ENCODE measurements at regions not wholly inside any gene's neighbourhood (a gene's known extent, or its start where the extent isn't known, plus 50 kb on each side); places are given as distances from the start of the nearest gene placed in this dataset.
A peak's percentile ranks its signal among the peaks of the same experiment; 100 is the strongest.

DNA sequence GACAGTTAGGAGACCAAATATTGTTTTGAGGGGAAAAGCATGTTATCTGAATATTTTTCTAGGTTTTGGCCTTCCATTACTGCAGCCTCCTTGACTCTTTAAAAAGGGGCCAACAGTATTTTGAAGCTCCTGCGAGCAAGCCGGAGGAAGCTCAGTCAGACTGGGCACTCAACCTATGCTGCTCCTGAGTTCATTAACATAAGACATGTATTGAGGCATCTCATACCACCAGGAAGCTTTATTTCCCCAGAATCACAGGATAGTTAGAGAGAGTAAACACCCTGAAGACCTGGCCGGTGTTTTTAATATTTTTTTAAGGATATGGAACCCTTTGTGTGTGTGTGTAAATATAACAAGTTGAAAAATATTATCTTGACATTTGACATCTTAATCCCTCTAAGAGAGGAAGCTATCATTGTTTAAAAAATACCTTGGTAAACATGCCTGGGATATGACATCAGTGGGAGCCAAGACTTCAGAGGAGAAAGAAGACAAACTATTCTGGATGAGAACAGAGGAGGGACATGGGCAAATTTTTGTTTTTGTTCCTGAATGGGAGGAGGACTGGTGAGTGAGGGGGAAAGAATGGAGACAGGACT lies 139.3 kb upstream of the SLIT3 start:
- dilution Hi-C loops (cut with MboI; ENCODE audit: extremely low pct_ligation_motif_present, low sequenced_read_pairs) (no loop called here), intact Hi-C loops (cut with micrococcal nuclease) (loop anchor here (5.0 kb wide), 2 partner anchors 38 to 88 kb away; no protein-coding TSS in a partner anchor)
- H4K20me1 ChIP-seq (replicated peaks; ENCODE audit: control insufficient read depth, extremely low read depth, insufficient read depth, low read length): no peaks in the 10 kb centered on the region
- H3K9me1 ChIP-seq (replicated peaks; ENCODE audit: control insufficient read depth, extremely low read depth, insufficient read depth, low read length): no peaks in the 10 kb centered on the region
- no peaks in the 10 kb centered on the region for H3K9me3 ChIP-seq (replicated peaks; ENCODE audit: control insufficient read depth, insufficient read depth, low read length)
- FAIRE-seq: peak; percentile 63
- no peaks in the 10 kb centered on the region for H3K36me3 ChIP-seq (ENCODE audit: control insufficient read depth in 2 of 2, extremely low read depth in 1 of 2, insufficient read depth in 2 of 2, low read length in 2 of 2)
- ChIA-PET POLR2A (no interaction called here), CTCF (no interaction called here)
- H3K79me2 ChIP-seq (ENCODE audit: control insufficient read depth, insufficient read depth, low read length): no peaks in the 10 kb centered on the region
- no peak overlapping the region for H3K27ac ChIP-seq (ENCODE audit: insufficient read depth, low read depth, low read length)
- TF ChIP-seq, protein P1, sequence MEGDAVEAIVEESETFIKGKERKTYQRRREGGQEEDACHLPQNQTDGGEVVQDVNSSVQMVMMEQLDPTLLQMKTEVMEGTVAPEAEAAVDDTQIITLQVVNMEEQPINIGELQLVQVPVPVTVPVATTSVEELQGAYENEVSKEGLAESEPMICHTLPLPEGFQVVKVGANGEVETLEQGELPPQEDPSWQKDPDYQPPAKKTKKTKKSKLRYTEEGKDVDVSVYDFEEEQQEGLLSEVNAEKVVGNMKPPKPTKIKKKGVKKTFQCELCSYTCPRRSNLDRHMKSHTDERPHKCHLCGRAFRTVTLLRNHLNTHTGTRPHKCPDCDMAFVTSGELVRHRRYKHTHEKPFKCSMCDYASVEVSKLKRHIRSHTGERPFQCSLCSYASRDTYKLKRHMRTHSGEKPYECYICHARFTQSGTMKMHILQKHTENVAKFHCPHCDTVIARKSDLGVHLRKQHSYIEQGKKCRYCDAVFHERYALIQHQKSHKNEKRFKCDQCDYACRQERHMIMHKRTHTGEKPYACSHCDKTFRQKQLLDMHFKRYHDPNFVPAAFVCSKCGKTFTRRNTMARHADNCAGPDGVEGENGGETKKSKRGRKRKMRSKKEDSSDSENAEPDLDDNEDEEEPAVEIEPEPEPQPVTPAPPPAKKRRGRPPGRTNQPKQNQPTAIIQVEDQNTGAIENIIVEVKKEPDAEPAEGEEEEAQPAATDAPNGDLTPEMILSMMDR (IDR thresholded peaks at IDR 0.05; ENCODE audit: extremely low read depth in 1 of 2, insufficient read depth in 1 of 2, low read depth in 1 of 2, low read length in 2 of 2): no peak
- TF ChIP-seq POLR2A (IDR thresholded peaks at IDR 0.05; ENCODE audit: low read depth, low read length): no peak
- no peak for TF ChIP-seq POLR2AphosphoS5 (IDR thresholded peaks at IDR 0.05; ENCODE audit: insufficient read depth, low read depth, low read length)
- TF ChIP-seq, protein P2, sequence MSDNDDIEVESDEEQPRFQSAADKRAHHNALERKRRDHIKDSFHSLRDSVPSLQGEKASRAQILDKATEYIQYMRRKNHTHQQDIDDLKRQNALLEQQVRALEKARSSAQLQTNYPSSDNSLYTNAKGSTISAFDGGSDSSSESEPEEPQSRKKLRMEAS (IDR thresholded peaks at IDR 0.05; ENCODE audit: insufficient read depth, insufficient read length): no peak
- no peak for TF ChIP-seq EZH2 (IDR thresholded peaks at IDR 0.05; ENCODE audit: borderline replicate concordance, low read depth, low read length, severe bottlenecking)
- no peak for TF ChIP-seq JUN (IDR thresholded peaks at IDR 0.05; ENCODE audit: borderline replicate concordance, insufficient read depth, insufficient read length, low read depth)
- TF ChIP-seq MYC (IDR thresholded peaks at IDR 0.05; ENCODE audit: low read depth, low read length): no peak
- TF ChIP-seq FOS (IDR thresholded peaks at IDR 0.05; ENCODE audit: borderline replicate concordance, insufficient read depth, low read length): no peak
- TF ChIP-seq GATA2 (IDR thresholded peaks at IDR 0.05; ENCODE audit: insufficient read depth, insufficient read length, low read depth, low read length): no peak
- peak; percentile 59 for DNase-seq (ENCODE audit: low read depth, low spot score)
- H3K9ac ChIP-seq (replicated peaks; ENCODE audit: extremely low read depth, insufficient read depth, low read length): no peak overlapping the region
- H3K4me3 ChIP-seq (replicated peaks in 1 of 3; ENCODE audit: insufficient read depth in 1 of 3, low read depth in 1 of 3, low read length in 3 of 3): no peak overlapping the region
- peak overlapping the region; percentile 35 for H3K4me2 ChIP-seq (ENCODE audit: insufficient read depth, low read length)
- no TSS peak for BruUV-seq (replicated peaks)
- peaks cover 7% of the 10 kb centered on the region for H3K4me1 ChIP-seq (ENCODE audit: control insufficient read depth, extremely low read depth, insufficient read depth, low read length)
- no peak overlapping the region for H2AFZ ChIP-seq (ENCODE audit: low read depth, low read length)
- H3K27me3 ChIP-seq (ENCODE audit: control insufficient read depth in 2 of 2, insufficient read depth in 2 of 2, low read length in 2 of 2): no peaks in the 10 kb centered on the region

Measured in endothelial cell of umbilical vein (primary cell).